22Rv1 (cell line): ENCODE measurements at regions not wholly inside any gene's neighbourhood (a gene's known extent, or its start where the extent isn't known, plus 50 kb on each side); places are given as distances from the start of the nearest gene placed in this dataset.

ENCODE experiments used
- ZFX ChIP-seq: fragments of 450-650 bp; IDR thresholded peaks from 2 replicates; pipeline ENCODE4 v1.6.1; 2017; ENCODE audit warnings: antibody characterized with exemption, borderline replicate concordance
- TF ChIP-seq, protein P1 (sequence below): fragments of 450-650 bp; IDR thresholded peaks from 2 replicates; pipeline ENCODE4 v1.5.1; 2017; ENCODE audit warnings: mild to moderate bottlenecking

DNA sequence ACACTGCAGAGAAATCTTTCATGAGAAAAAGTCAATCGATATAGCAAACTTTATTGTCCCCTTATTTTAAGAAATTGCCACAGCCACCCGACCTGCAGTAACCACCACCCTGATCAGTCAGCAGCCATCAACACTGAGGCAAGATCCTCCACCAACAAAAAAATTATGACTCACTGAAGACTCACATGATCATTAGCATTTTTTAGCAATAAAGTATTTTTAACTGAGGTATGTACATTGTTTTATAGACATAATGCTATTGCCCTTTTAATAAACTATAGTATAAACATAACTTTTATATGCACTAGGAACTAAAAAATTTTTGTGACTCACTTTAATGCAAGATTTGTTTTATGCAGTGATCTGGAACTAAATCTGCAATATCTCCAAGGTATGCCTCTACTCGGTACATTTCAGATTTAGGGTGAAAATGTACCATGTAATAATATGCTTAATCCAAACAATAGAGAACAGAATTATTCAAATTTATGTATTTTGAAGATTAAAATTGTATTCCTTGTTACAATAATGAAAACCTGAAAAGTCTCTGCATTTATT is 79.2 kb upstream of the CEP126 start:
- TF ChIP-seq, protein P1, sequence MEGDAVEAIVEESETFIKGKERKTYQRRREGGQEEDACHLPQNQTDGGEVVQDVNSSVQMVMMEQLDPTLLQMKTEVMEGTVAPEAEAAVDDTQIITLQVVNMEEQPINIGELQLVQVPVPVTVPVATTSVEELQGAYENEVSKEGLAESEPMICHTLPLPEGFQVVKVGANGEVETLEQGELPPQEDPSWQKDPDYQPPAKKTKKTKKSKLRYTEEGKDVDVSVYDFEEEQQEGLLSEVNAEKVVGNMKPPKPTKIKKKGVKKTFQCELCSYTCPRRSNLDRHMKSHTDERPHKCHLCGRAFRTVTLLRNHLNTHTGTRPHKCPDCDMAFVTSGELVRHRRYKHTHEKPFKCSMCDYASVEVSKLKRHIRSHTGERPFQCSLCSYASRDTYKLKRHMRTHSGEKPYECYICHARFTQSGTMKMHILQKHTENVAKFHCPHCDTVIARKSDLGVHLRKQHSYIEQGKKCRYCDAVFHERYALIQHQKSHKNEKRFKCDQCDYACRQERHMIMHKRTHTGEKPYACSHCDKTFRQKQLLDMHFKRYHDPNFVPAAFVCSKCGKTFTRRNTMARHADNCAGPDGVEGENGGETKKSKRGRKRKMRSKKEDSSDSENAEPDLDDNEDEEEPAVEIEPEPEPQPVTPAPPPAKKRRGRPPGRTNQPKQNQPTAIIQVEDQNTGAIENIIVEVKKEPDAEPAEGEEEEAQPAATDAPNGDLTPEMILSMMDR = no peak
- no peak for TF ChIP-seq ZFX
